ENCODE measurements at regions not wholly inside any gene's neighbourhood (a gene's known extent, or its start where the extent isn't known, plus 50 kb on each side); places are given as distances from the start of the nearest gene placed in this dataset.

DNA sequence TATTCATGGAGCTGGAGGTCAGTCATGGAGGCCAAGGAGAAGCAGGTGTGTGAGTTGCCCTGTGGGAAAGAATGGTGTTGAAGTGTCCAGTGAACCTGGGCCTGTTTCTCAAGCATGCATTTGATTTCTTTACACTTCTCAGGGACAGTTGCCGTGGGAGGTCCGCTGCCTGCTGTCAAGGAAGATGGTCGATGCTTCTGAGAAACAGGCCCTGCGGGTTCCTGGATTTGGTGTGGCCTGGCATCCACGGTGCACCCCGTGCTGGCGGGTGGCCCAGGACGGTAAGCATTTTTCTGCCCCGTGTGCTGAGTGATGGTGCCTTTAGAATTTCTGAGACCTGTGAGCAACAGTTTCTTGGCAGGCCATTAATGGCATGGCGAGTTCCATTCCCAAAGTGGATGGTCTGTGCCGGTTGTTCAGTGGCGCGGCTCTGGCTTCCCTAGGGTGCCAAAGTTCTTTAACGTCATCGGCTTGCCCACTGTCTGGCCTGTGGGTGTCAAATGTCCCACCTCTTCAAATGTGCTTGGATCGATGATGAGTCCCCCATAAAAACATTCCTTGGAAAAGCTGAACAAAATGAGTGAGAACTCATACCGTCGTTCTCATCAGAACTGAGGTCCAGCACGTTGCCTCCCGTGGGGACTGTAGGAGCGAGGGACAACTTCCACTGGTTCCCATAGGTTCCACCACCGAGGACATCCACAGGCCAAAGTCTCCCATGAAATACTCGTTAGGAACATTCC lies 107.2 kb downstream of the SNRPN start:
- no peak for DNase-seq (ENCODE audit: low read depth)
- TF ChIP-seq, protein P1, sequence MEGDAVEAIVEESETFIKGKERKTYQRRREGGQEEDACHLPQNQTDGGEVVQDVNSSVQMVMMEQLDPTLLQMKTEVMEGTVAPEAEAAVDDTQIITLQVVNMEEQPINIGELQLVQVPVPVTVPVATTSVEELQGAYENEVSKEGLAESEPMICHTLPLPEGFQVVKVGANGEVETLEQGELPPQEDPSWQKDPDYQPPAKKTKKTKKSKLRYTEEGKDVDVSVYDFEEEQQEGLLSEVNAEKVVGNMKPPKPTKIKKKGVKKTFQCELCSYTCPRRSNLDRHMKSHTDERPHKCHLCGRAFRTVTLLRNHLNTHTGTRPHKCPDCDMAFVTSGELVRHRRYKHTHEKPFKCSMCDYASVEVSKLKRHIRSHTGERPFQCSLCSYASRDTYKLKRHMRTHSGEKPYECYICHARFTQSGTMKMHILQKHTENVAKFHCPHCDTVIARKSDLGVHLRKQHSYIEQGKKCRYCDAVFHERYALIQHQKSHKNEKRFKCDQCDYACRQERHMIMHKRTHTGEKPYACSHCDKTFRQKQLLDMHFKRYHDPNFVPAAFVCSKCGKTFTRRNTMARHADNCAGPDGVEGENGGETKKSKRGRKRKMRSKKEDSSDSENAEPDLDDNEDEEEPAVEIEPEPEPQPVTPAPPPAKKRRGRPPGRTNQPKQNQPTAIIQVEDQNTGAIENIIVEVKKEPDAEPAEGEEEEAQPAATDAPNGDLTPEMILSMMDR (IDR thresholded peaks at IDR 0.05; ENCODE audit: insufficient read depth, low read depth, low read length, missing control alignments): no peak
- no peak overlapping the region for H3K4me3 ChIP-seq (ENCODE audit: low read depth, low read length)

DNA sequence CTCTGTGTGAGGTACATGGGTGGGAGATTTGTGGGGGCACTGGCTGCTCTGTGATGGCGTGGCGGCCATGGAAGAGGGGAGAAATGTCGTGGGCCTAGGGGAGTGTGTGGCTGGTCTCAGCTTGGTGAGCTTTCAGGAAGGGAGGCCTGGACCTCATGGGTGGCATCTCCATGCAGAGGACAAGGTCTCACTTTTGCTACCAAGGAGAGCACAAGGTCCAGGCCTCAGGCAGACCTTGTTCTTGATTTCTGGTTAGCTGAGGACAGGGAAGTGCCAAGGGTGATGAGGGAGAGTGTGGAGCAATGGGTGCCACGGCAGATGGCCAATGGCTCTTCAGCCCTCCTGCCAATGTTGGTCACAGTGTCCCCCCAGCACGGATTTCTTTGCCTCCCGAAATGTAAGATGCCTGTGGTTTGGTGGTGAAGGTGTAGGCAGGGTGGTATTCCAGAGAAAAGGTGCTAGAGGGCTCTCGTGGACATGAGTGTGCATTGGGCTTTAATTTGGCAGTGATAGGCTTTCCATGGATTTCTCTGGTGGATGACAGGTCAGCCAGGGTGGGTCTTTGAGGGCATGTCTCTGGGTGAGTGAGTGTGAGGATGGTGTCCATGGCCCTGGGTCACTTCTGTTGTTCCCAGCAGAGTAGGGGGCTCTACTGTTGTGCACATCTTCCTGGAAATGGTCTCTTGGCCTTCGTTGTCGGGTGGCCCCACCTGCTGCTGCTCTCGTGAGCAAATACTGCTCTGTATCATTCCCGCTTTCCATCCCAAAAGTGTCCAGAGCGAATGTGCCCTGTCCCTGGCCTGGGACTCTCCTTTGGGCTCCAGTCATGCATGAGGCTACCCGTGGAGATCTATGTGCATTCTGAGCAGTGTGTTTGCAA lies 108.0 kb downstream of the SNRPN start:
- TF ChIP-seq, protein P1 (IDR thresholded peaks at IDR 0.05; ENCODE audit: insufficient read depth, low read depth, low read length, missing control alignments): no peak
- H3K4me3 ChIP-seq (ENCODE audit: low read depth, low read length): no peak overlapping the region

DNA sequence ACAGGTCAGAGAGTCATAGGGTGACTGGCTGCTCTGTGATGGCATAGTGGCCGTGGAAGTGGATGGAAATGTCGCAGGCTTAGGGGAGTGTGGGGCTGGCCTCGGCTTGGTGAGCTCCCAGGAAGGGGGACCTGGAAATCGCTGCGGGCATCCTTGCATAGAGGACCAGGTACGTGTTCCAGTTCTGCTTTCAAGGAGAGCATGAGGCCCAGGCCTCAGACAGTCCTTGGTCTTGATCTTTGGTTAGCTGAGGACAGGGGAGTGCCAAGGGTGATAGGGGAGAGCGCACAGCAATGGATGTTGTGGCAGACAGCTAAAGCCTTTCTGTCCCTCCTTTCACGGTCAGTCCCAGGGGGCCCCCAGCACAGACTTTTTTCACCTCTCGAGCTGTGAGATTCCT lies 110.5 kb downstream of the SNRPN start:
- DNase-seq (ENCODE audit: low read depth): no peak
- TF ChIP-seq, protein P1 (IDR thresholded peaks at IDR 0.05; ENCODE audit: insufficient read depth, low read depth, low read length, missing control alignments): no peak
- H3K4me3 ChIP-seq (ENCODE audit: low read depth, low read length): no peak overlapping the region

More for the DNA sequence above, 108.0 kb downstream of the SNRPN start:
- no peak for DNase-seq (ENCODE audit: low read depth)

DNA sequence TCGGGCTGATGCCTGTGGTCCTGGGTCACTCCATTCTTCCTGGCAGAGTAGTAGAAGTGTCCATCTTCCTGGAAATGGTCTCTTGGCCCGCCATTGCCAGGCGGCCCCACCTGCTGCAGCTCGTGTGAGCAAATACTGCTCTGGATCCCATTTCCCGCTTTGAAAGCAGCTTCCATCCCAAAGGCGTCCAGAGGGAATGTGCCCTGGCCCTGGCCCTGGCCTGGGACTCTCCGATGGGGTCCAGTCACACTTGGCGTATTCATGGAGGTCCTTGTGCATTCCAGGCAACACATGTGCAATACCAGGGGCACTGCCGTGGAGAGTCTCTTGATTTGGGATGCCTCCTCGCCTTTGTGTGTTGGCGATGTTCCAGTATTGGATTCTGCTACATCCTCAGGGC lies 111.1 kb downstream of the SNRPN start:
- no peak for DNase-seq (ENCODE audit: low read depth)
- TF ChIP-seq, protein P1 (IDR thresholded peaks at IDR 0.05; ENCODE audit: insufficient read depth, low read depth, low read length, missing control alignments): no peak
- H3K4me3 ChIP-seq (ENCODE audit: low read depth, low read length): no peak overlapping the region

DNA sequence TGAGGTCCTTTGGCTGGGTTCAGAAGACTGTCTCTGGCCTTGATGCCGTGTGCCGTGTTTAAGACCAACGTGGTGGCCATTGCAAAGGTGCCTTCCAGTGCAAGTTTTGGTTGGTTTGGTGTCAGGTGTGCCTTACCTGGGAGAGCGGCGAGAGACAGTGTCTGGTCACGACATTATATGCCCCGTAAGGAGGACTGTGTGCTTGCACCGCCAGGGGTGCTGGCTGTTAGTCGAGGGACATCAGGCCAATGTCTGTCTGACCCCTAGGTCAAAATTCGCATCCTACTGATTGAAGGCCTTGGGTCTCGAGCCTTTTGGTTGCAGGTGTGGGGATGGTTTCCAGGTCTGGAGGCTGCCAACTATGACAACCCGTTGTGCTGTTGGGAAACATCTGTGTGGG lies 111.9 kb downstream of the SNRPN start:
- TF ChIP-seq, protein P1 (IDR thresholded peaks at IDR 0.05; ENCODE audit: insufficient read depth, low read depth, low read length, missing control alignments): no peak
- DNase-seq (ENCODE audit: low read depth): no peak
- no peak overlapping the region for H3K4me3 ChIP-seq (ENCODE audit: low read depth, low read length)

DNA sequence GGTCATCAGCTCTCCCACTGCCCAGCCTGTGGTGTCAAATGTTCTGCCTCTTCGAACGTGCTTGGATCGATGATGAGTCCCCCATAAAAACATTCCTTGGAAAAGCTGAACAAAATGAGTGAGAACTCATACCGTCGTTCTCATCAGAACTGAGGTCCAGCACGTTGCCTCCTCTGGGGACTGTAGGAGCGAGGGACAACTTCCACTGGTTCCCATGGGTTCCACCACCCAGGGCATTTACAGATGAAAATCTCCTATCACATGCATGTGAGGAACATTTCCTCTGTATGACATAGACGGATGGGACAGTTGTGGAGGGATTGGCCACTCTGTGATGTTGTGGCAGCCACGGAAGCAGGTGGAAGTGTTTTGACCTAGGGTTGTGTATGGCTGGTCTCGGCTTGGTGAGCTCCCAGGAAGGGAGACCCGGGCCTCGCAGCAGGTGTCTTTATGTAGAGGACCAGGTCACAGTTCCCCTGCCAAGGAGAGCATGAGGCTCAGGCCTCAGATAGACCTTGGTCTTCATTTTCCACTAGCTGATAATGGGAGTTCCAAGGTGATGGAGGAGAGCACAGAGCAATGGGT lies 113.0 kb downstream of the SNRPN start:
- TF ChIP-seq, protein P1 (IDR thresholded peaks at IDR 0.05; ENCODE audit: insufficient read depth, low read depth, low read length, missing control alignments): no peak
- DNase-seq (ENCODE audit: low read depth): no peak
- H3K4me3 ChIP-seq (ENCODE audit: low read depth, low read length): no peak overlapping the region

All from GM12865 (cell line).